ENCODE measurements at regions not wholly inside any gene's neighbourhood (a gene's known extent, or its start where the extent isn't known, plus 50 kb on each side); places are given as distances from the start of the nearest gene placed in this dataset.

DNA sequence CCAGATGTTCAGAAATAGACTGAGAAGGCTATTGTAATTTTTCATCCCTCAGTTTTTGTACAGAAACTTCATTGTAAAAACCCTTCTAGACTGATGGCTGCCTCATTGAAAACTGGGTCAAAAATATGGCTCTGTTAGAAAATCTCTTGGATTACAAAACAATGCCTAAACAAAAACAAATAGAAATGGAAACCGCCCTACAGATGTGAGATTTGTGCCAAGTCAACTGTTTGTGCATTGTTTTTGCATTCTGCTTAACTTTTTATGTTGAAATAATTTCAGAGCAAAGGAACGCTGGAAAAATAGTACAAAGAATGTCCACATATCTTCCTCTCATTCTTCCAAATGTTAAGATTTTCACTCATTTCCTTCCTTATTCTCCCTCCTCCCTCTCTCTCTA lies 425.1 kb downstream of the FOXA2 start:
- ATAC-seq = no peak
- no peaks in the 10 kb centered on the region for H3K27me3 ChIP-seq
- intact Hi-C loops (cut with DNase I) = no loop called here
- H3K27ac ChIP-seq = no peak overlapping the region
- H3K4me1 ChIP-seq = no peaks in the 10 kb centered on the region
- no peaks in the 10 kb centered on the region for H3K36me3 ChIP-seq (replicated peaks in 1 of 2; ENCODE audit: insufficient read depth in 1 of 2, low read depth in 2 of 2)
- H3K9me3 ChIP-seq = no peaks in the 10 kb centered on the region
- 35 to 64% methylated on average over 2 of the region's 2 CpGs for WGBS, 2 donors
- DNase-seq = no peak
- TF ChIP-seq, protein P1, sequence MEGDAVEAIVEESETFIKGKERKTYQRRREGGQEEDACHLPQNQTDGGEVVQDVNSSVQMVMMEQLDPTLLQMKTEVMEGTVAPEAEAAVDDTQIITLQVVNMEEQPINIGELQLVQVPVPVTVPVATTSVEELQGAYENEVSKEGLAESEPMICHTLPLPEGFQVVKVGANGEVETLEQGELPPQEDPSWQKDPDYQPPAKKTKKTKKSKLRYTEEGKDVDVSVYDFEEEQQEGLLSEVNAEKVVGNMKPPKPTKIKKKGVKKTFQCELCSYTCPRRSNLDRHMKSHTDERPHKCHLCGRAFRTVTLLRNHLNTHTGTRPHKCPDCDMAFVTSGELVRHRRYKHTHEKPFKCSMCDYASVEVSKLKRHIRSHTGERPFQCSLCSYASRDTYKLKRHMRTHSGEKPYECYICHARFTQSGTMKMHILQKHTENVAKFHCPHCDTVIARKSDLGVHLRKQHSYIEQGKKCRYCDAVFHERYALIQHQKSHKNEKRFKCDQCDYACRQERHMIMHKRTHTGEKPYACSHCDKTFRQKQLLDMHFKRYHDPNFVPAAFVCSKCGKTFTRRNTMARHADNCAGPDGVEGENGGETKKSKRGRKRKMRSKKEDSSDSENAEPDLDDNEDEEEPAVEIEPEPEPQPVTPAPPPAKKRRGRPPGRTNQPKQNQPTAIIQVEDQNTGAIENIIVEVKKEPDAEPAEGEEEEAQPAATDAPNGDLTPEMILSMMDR (IDR thresholded peaks at IDR 0.05) = no peak
- TF ChIP-seq POLR2A (IDR thresholded peaks at IDR 0.05) = no peak
- H3K4me3 ChIP-seq = no peak overlapping the region

- Histone ChIP-seq H3K9me3 (peaks cover 0 to 6% (median 0%) of the 10 kb centered on the region in 3 donors), H3K4me1 (no peaks in the 10 kb centered on the region), H3K4me3 (no peak overlapping the region), H3K36me3 (replicated peaks in 1 of 2; ENCODE audit: insufficient read depth in 1 of 2, low read depth in 2 of 2) (no peaks in the 10 kb centered on the region), H3K27me3 (no peaks in the 10 kb centered on the region), H3K27ac (no peak overlapping the region)
- DNase-seq (no peak), ATAC-seq (no peak)
- no peak for TF ChIP-seq POLR2A (IDR thresholded peaks at IDR 0.05)
- TF ChIP-seq, protein P1 (IDR thresholded peaks at IDR 0.05) = no peak
- intact Hi-C loops (cut with DNase I) = no loop called here
These were observed 422.1 kb downstream of the PAX1 start for GRCh38 chr20:22127587-22127986.

- H3K27ac ChIP-seq = no peak overlapping the region
- TF ChIP-seq, protein P1 (IDR thresholded peaks at IDR 0.05) = peak in 6 of 7 experiments; percentile 6 to 36 (median 20)
- TF ChIP-seq POLR2A (IDR thresholded peaks at IDR 0.05) = no peak
- DNase-seq = peak in 1 of 4 donors; percentile 4
- intact Hi-C loops (cut with DNase I) = no loop called here
- no peaks in the 10 kb centered on the region for H3K36me3 ChIP-seq (replicated peaks in 1 of 2; ENCODE audit: insufficient read depth in 1 of 2, low read depth in 2 of 2)
- ATAC-seq = no peak
- 49 to 51% methylated on average over 3 of the region's 3 CpGs for WGBS, 2 donors
- no peak overlapping the region for H3K4me3 ChIP-seq
- H3K9me3 ChIP-seq = no peaks in the 10 kb centered on the region
- H3K4me1 ChIP-seq = no peaks in the 10 kb centered on the region
- H3K27me3 ChIP-seq = no peaks in the 10 kb centered on the region
These were observed 401.0 kb downstream of the PAX1 start for GRCh38 chr20:22106308-22106938.

DNA sequence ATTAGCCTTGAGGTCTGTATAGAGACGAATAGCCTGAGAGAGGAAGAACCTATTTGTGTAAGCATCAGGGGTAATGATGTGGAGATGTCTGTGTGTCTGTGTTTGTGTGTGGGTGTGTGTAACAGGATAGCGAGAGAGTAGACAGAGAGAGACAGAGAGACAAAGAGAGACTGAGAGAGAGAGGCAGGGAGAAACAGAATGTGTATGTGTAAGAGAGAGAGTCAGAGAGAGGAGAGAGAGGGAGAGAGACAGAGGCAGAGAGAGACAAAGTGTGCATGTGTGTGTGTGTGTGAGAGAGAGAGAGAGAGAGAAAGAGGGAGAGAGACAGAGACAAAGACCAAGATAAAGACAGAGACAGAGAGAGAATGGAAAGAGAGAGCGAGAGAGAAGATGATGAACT lies 396.1 kb downstream of the PAX1 start:
- Histone ChIP-seq H3K27me3 (no peaks in the 10 kb centered on the region), H3K4me3 (no peak overlapping the region), H3K36me3 (replicated peaks in 1 of 2; ENCODE audit: insufficient read depth in 1 of 2, low read depth in 2 of 2) (no peaks in the 10 kb centered on the region), H3K27ac (no peak overlapping the region), H3K9me3 (no peaks in the 10 kb centered on the region), H3K4me1 (no peaks in the 10 kb centered on the region)
- WGBS, 2 donors = 57 to 62% methylated on average over 3 of the region's 3 CpGs
- no peak for TF ChIP-seq POLR2A (IDR thresholded peaks at IDR 0.05)
- TF ChIP-seq, protein P1 (IDR thresholded peaks at IDR 0.05) = no peak
- ATAC-seq = no peak
- no peak for DNase-seq
- intact Hi-C loops (cut with DNase I) = no loop called here

- no peaks in the 10 kb centered on the region for H3K27me3 ChIP-seq
- no peaks in the 10 kb centered on the region for H3K4me1 ChIP-seq
- no peaks in the 10 kb centered on the region for H3K36me3 ChIP-seq (replicated peaks in 1 of 2; ENCODE audit: insufficient read depth in 1 of 2, low read depth in 2 of 2)
- ATAC-seq = no peak
- no peak overlapping the region for H3K4me3 ChIP-seq
- no peak overlapping the region for H3K27ac ChIP-seq
- no peaks in the 10 kb centered on the region for H3K9me3 ChIP-seq
- intact Hi-C loops (cut with DNase I) = no loop called here
- DNase-seq = no peak
- 50 to 58% methylated on average over 6 of the region's 6 CpGs for WGBS, 2 donors
- TF ChIP-seq POLR2A (IDR thresholded peaks at IDR 0.05) = no peak
- TF ChIP-seq, protein P1 (IDR thresholded peaks at IDR 0.05) = no peak
These were observed 395.2 kb downstream of the PAX1 start for GRCh38 chr20:22100686-22101085.

Measured in body of pancreas (tissue), 4 donors.